DOHH2 (cell line): ENCODE measurements at regions not wholly inside any gene's neighbourhood (a gene's known extent, or its start where the extent isn't known, plus 50 kb on each side); places are given as distances from the start of the nearest gene placed in this dataset.

Source experiments
- H3F3A ChIP-seq: fragments of 200-600 bp; sonication (generic), shearing (Covaris generic); 2 replicates; pipeline ENCODE4 v1.6.0; 2016; ENCODE audit warnings: antibody characterized with exemption, mild to moderate bottlenecking; ENCODE audit not compliant: control insufficient read depth, insufficient read depth
- H3K27ac ChIP-seq: fragments of 200-600 bp; sonication (generic); 2 replicates; pipeline ENCODE4 v1.5.1; 2014; ENCODE audit warnings: low read depth, mild to moderate bottlenecking, low read length, moderate library complexity
- H3K27me3 ChIP-seq: fragments of 200-600 bp; sonication (generic); 2 replicates; pipeline ENCODE4 v1.6.1; 2014; ENCODE audit warnings: mild to moderate bottlenecking, low read length, mixed read lengths; ENCODE audit not compliant: control insufficient read depth
- H3K36me3 ChIP-seq: fragments of 200-600 bp; sonication (generic); 2 replicates; pipeline ENCODE4 v1.6.1; 2014; ENCODE audit warnings: mild to moderate bottlenecking, low read length, moderate library complexity, mixed read lengths; ENCODE audit not compliant: control insufficient read depth
- H3K4me1 ChIP-seq: fragments of 200-600 bp; sonication (generic); 2 replicates; pipeline ENCODE4 v1.6.1; 2014; ENCODE audit warnings: mild to moderate bottlenecking, low read length, mixed read lengths; ENCODE audit not compliant: control insufficient read depth
- H3K4me2 ChIP-seq: fragments of 200-600 bp; sonication (generic); 2 replicates; pipeline ENCODE4 v1.6.0; 2014; ENCODE audit warnings: mild to moderate bottlenecking, low read length, moderate library complexity
- H3K4me3 ChIP-seq: fragments of 200-600 bp; sonication (generic); 2 replicates; pipeline ENCODE4 v1.5.1; 2014; ENCODE audit warnings: mild to moderate bottlenecking, low read length, mixed read lengths
- H3K79me2 ChIP-seq: fragments of 200-600 bp; sonication (generic); 2 replicates; pipeline ENCODE4 v1.6.1; 2014; ENCODE audit warnings: mild to moderate bottlenecking, low read length, mixed read lengths; ENCODE audit not compliant: control insufficient read depth
- H3K9me2 ChIP-seq: fragments of 200-600 bp; sonication (generic); replicated peaks from 2 replicates; pipeline ENCODE4 v1.6.1; 2014; ENCODE audit warnings: mild to moderate bottlenecking, low read length, mixed read lengths; ENCODE audit not compliant: control insufficient read depth
- H3K9me3 ChIP-seq: fragments of 200-600 bp; sonication (generic); 2 replicates; pipeline ENCODE4 v1.6.1; 2014; ENCODE audit warnings: antibody characterized with exemption, low read length, mixed read lengths; ENCODE audit not compliant: control insufficient read depth, insufficient read depth
- H4K20me1 ChIP-seq: fragments of 200-600 bp; sonication (generic); 2 replicates; pipeline ENCODE4 v1.6.0; 2014; ENCODE audit warnings: low read depth, mild to moderate bottlenecking, antibody characterized with exemption, low read length, moderate library complexity; ENCODE audit not compliant: control insufficient read depth, insufficient read depth
- EZH2phosphoT487 ChIP-seq: fragments of 200-600 bp; sonication (generic); IDR thresholded peaks from 2 replicates; pipeline ENCODE4 v1.6.1; 2017; ENCODE audit warnings: borderline replicate concordance, mild to moderate bottlenecking, antibody characterized with exemption, low read length, moderate library complexity, mixed read lengths
- TF ChIP-seq, protein P1 (sequence below): fragments of 200-600 bp; sonication (generic); IDR thresholded peaks from one replicate; pipeline ENCODE4 v1.5.1; 2014; ENCODE audit warnings: antibody characterized with exemption, mild to moderate bottlenecking, low read depth, low read length; ENCODE audit not compliant: poor library complexity, severe bottlenecking

DNA sequence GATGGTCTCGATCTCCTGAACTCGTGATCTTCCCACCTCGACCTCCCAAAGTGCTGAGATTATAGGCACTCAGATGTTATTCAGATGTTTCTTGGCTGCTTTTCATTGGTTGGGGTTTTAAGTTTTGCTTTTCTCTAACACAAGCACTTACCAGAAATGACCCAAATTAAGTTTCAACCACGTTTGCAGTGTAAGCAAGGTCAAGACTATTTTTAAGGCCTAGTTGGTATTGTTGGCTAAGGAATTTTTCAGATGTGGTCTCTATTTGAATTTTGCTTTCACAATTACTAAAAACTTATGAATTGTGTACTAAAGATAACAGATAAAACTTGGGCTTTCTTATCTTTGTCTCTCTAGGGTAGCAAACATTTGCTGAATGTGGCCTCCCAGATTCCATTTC, 1756.9 kb upstream of the TENM3 start:
- Histone ChIP-seq H3K4me3 (no peak overlapping the region), H3K4me2 (no peak overlapping the region), H3K4me1 (no peaks in the 10 kb centered on the region), H3K27ac (no peak overlapping the region), H3K36me3 (no peaks in the 10 kb centered on the region), H3F3A (no peaks in the 10 kb centered on the region), H3K9me3 (no peaks in the 10 kb centered on the region), H3K79me2 (no peaks in the 10 kb centered on the region), H4K20me1 (no peaks in the 10 kb centered on the region), H3K9me2 (no peaks in the 10 kb centered on the region), H3K27me3 (no peaks in the 10 kb centered on the region)
- TF ChIP-seq, protein P1, sequence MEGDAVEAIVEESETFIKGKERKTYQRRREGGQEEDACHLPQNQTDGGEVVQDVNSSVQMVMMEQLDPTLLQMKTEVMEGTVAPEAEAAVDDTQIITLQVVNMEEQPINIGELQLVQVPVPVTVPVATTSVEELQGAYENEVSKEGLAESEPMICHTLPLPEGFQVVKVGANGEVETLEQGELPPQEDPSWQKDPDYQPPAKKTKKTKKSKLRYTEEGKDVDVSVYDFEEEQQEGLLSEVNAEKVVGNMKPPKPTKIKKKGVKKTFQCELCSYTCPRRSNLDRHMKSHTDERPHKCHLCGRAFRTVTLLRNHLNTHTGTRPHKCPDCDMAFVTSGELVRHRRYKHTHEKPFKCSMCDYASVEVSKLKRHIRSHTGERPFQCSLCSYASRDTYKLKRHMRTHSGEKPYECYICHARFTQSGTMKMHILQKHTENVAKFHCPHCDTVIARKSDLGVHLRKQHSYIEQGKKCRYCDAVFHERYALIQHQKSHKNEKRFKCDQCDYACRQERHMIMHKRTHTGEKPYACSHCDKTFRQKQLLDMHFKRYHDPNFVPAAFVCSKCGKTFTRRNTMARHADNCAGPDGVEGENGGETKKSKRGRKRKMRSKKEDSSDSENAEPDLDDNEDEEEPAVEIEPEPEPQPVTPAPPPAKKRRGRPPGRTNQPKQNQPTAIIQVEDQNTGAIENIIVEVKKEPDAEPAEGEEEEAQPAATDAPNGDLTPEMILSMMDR = no peak
- no peak for TF ChIP-seq EZH2phosphoT487

DNA sequence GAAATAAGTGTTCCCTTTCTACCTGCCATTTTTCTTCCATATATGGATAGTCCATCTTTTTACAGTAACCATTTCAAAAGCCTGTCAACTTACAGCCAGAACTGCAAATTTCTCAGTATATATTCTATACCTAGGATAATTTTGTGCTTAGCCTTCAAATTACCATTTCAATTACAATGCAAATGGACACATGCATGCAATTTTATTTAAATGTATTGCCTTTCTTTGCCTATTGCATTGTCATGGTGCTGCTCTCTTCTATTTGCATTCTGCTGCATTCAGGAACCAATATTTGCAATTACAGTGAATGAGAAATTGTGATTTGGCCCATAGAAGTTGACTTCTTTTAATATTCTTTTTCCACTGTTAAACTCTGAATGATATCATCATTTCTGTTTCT, 1753.4 kb upstream of the TENM3 start:
- Histone ChIP-seq H3F3A (no peaks in the 10 kb centered on the region), H3K27me3 (no peaks in the 10 kb centered on the region), H3K9me2 (no peaks in the 10 kb centered on the region), H4K20me1 (no peaks in the 10 kb centered on the region), H3K4me3 (no peak overlapping the region), H3K36me3 (no peaks in the 10 kb centered on the region), H3K9me3 (no peaks in the 10 kb centered on the region), H3K27ac (no peak overlapping the region), H3K79me2 (no peaks in the 10 kb centered on the region), H3K4me1 (no peaks in the 10 kb centered on the region), H3K4me2 (no peak overlapping the region)
- TF ChIP-seq EZH2phosphoT487 = no peak
- TF ChIP-seq, protein P1 = no peak

DNA sequence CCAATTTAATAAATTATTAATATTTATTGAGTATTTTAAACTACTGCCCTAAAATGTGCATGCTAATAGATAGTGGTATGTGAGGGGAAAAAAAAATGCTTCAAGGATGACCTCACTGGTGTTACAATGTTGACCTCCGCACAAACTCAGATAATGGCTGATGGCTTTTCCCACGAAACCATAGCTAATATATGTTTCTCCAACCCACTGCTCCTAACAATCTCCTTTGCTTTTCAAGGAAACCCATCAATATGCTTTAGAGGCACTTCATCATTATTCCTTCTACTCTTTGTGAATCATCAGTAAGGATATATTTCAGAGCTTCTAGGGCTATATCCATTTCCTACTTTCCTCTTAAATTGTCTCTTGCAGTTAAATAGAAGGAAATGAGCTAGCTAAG, 1752.0 kb upstream of the TENM3 start:
- Histone ChIP-seq H3F3A (no peaks in the 10 kb centered on the region), H3K4me2 (no peak overlapping the region), H3K27ac (no peak overlapping the region), H3K36me3 (no peaks in the 10 kb centered on the region), H3K79me2 (no peaks in the 10 kb centered on the region), H3K4me3 (no peak overlapping the region), H3K9me2 (no peaks in the 10 kb centered on the region), H3K9me3 (no peaks in the 10 kb centered on the region), H4K20me1 (no peaks in the 10 kb centered on the region), H3K4me1 (no peaks in the 10 kb centered on the region), H3K27me3 (no peaks in the 10 kb centered on the region)
- TF ChIP-seq, protein P1 = no peak
- TF ChIP-seq EZH2phosphoT487 = no peak

DNA sequence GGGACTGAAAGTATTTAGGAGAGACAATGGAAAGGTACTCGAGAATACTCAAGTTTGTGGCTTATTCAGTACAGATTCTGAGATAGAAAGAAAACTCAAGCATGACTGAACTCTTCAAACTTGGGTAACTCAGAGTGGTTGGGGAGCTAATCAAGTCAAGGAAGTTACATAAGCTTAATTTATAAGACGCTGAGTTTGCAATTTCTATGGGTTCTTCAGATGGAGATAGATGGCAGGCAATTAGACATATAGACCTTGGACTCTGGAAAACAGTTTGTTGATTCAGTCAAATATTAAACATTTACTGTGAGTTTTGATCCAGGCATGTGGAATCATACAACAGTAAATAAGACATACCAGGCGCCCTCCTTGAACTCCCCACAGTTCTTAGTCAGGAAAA, 1749.9 kb upstream of the TENM3 start:
- Histone ChIP-seq H3K79me2 (no peaks in the 10 kb centered on the region), H3K9me2 (no peaks in the 10 kb centered on the region), H4K20me1 (no peaks in the 10 kb centered on the region), H3F3A (no peaks in the 10 kb centered on the region), H3K27me3 (no peaks in the 10 kb centered on the region), H3K4me2 (no peak overlapping the region), H3K4me1 (no peaks in the 10 kb centered on the region), H3K4me3 (no peak overlapping the region), H3K27ac (no peak overlapping the region), H3K9me3 (no peaks in the 10 kb centered on the region), H3K36me3 (no peaks in the 10 kb centered on the region)
- TF ChIP-seq, protein P1 = no peak
- no peak for TF ChIP-seq EZH2phosphoT487
